Left renal cortex interstitium (tissue), 4 donors: ENCODE measurements at regions not wholly inside any gene's neighbourhood (a gene's known extent, or its start where the extent isn't known, plus 50 kb on each side); places are given as distances from the start of the nearest gene placed in this dataset.
"Not testable (repeated sequence)": the region's sequence is repeated elsewhere in the genome, so short reads cannot be mapped to it uniquely, and the experiment has no call there.

ENCODE experiments used
- DNase-seq, 4 donors: peaks; one replicate each; pipeline ENCODE4 v3.0.0-alpha.2; 2013; ENCODE audit warnings: low read depth in 4 of 4, low spot score in 2 of 4, missing footprints in 1 of 4

- DNase-seq = no peak
Observed at GRCh38 chr1:57550092-57550491, 126.2 kb upstream of the DAB1 start.

- DNase-seq = no peak
Observed at GRCh38 chr1:57549300-57549699, 125.4 kb upstream of the DAB1 start.

GRCh38 chr1:57546549-57547330, 122.9 kb upstream of the DAB1 start:
- DNase-seq = no peak

- DNase-seq = no peak
Observed at GRCh38 chr1:57544345-57544744, 120.5 kb upstream of the DAB1 start.

- no peak for DNase-seq
Observed at GRCh38 chr1:57536749-57537423, 113.0 kb upstream of the DAB1 start.

- no peak for DNase-seq
Observed at GRCh38 chr1:57532299-57532698, 108.4 kb upstream of the DAB1 start.

GRCh38 chr1:57530911-57531260, 107.0 kb upstream of the DAB1 start:
- DNase-seq = not testable (repeated sequence)

- no peak for DNase-seq
Observed at GRCh38 chr1:57530206-57530910, 106.5 kb upstream of the DAB1 start.

- no peak for DNase-seq
Observed at GRCh38 chr1:57522575-57522974, 98.7 kb upstream of the DAB1 start.

- no peak for DNase-seq
Observed at GRCh38 chr1:57520743-57521515, 97.1 kb upstream of the DAB1 start.

- no peak for DNase-seq
Observed at GRCh38 chr1:57518496-57518895, 94.6 kb upstream of the DAB1 start.

GRCh38 chr1:57517587-57518374, 93.9 kb upstream of the DAB1 start:
- DNase-seq = no peak

GRCh38 chr1:57512386-57512785, 88.5 kb upstream of the DAB1 start:
- no peak for DNase-seq

GRCh38 chr1:57506941-57507340, 83.1 kb upstream of the DAB1 start:
- no peak for DNase-seq

GRCh38 chr1:57503337-57503736, 79.5 kb upstream of the DAB1 start:
- DNase-seq = no peak

GRCh38 chr1:57500136-57500830, 76.4 kb upstream of the DAB1 start:
- no peak for DNase-seq

- no peak for DNase-seq
Observed at GRCh38 chr1:57494530-57495079, 70.7 kb upstream of the DAB1 start.

- DNase-seq = no peak
Observed at GRCh38 chr1:57492586-57493226, 68.8 kb upstream of the DAB1 start.
